Activated naive CD8-positive, alpha-beta T cell treated with anti-CD3 and anti-CD28 coated beads, Interleukin-2, amount 50 U/mL, for 16 hours (primary cell): ENCODE measurements at regions not wholly inside any gene's neighbourhood (a gene's known extent, or its start where the extent isn't known, plus 50 kb on each side); places are given as distances from the start of the nearest gene placed in this dataset.
A peak's percentile ranks its signal among the peaks of the same experiment; 100 is the strongest.

Experiments
- DNase-seq: peaks from one replicate; pipeline ENCODE4 v3.0.0-alpha.2; 2020; ENCODE audit warnings: low read depth, low spot score

GRCh38 chr1:38547321-38547720 lies 312.3 kb downstream of the RRAGC start:
- DNase-seq = no peak

- no peak for DNase-seq
Measured at GRCh38 chr1:38546636-38547035, 312.9 kb downstream of the RRAGC start.

- no peak for DNase-seq
Measured at GRCh38 chr1:38541223-38541622, 318.3 kb downstream of the RRAGC start.

GRCh38 chr1:38539931-38540330 lies 319.6 kb downstream of the RRAGC start:
- no peak for DNase-seq

GRCh38 chr1:38538834-38539233 lies 320.7 kb downstream of the RRAGC start:
- DNase-seq = no peak

GRCh38 chr1:38536089-38536488 lies 323.5 kb downstream of the RRAGC start:
- DNase-seq = no peak

- no peak for DNase-seq
Measured at GRCh38 chr1:38534473-38534823, 325.1 kb downstream of the RRAGC start.

GRCh38 chr1:38533772-38534472 lies 325.6 kb downstream of the RRAGC start:
- DNase-seq = no peak

- no peak for DNase-seq
Measured at GRCh38 chr1:38530957-38531356, 328.6 kb downstream of the RRAGC start.

GRCh38 chr1:38529946-38530345 lies 329.6 kb downstream of the RRAGC start:
- DNase-seq = no peak

GRCh38 chr1:38529391-38529790 lies 330.2 kb downstream of the RRAGC start:
- DNase-seq = no peak

GRCh38 chr1:38528623-38529022 lies 330.9 kb downstream of the RRAGC start:
- no peak for DNase-seq

GRCh38 chr1:38527373-38527966 lies 332.1 kb downstream of the RRAGC start:
- peak; percentile 52 for DNase-seq

- no peak for DNase-seq
Measured at GRCh38 chr1:38526046-38526445, 333.5 kb downstream of the RRAGC start.

GRCh38 chr1:38525343-38526043 lies 334.1 kb downstream of the RRAGC start:
- DNase-seq = no peak

GRCh38 chr1:38524025-38524641 lies 335.4 kb downstream of the RRAGC start:
- DNase-seq = no peak

GRCh38 chr1:38523568-38523939 lies 336.0 kb downstream of the RRAGC start:
- DNase-seq = no peak

GRCh38 chr1:38522915-38523567 lies 336.5 kb downstream of the RRAGC start:
- DNase-seq = no peak

GRCh38 chr1:38516560-38516959 lies 343.0 kb downstream of the RRAGC start:
- DNase-seq = no peak

- DNase-seq = no peak
Measured at GRCh38 chr1:38512789-38513188, 346.8 kb downstream of the RRAGC start.

GRCh38 chr1:38512024-38512767 lies 347.4 kb downstream of the RRAGC start:
- no peak for DNase-seq
